Breast epithelium (tissue), 3 donors: ENCODE measurements at regions not wholly inside any gene's neighbourhood (a gene's known extent, or its start where the extent isn't known, plus 50 kb on each side); places are given as distances from the start of the nearest gene placed in this dataset.

ENCODE experiments used
- POLR2A ChIP-seq: fragments of 450-650 bp; IDR thresholded peaks from one replicate; pipeline ENCODE4 v1.6.1; 2016; ENCODE audit warnings: antibody characterized with exemption, mild to moderate bottlenecking, moderate library complexity
- POLR2AphosphoS5 ChIP-seq, 3 donors: sonication (generic); formaldehyde crosslinking; IDR thresholded peaks; one replicate each; pipeline ENCODE4 v1.6.1; 2017; ENCODE audit warnings: antibody characterized with exemption in 3 of 3
- TF ChIP-seq, protein P1 (sequence below), 3 donors: fragments of 450-650 bp; IDR thresholded peaks; one replicate each; pipeline ENCODE4 v1.5.1; 2016 to 2017; ENCODE audit warnings: antibody characterized with exemption in 3 of 3, mild to moderate bottlenecking in 3 of 3, moderate library complexity in 3 of 3

DNA sequence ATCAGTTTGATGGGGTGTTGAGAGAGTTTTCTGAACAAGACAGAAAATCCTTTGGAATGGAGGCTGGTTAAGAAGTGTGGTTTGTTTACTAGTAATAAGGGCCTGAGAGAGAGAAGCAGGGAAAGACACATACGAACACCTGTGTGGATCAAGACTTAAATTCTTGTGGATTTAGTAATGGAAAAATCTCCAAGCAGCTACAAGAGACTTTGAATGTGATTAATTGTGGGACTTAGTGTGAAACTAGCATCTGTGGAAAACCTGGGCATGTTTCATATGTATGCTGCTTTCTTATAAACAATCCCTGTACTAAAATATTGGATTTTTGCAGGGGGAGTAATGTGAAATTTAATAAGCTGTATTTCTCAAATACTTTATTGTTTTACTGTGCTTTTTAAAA, 399.1 kb downstream of the SI start:
- TF ChIP-seq, protein P1, sequence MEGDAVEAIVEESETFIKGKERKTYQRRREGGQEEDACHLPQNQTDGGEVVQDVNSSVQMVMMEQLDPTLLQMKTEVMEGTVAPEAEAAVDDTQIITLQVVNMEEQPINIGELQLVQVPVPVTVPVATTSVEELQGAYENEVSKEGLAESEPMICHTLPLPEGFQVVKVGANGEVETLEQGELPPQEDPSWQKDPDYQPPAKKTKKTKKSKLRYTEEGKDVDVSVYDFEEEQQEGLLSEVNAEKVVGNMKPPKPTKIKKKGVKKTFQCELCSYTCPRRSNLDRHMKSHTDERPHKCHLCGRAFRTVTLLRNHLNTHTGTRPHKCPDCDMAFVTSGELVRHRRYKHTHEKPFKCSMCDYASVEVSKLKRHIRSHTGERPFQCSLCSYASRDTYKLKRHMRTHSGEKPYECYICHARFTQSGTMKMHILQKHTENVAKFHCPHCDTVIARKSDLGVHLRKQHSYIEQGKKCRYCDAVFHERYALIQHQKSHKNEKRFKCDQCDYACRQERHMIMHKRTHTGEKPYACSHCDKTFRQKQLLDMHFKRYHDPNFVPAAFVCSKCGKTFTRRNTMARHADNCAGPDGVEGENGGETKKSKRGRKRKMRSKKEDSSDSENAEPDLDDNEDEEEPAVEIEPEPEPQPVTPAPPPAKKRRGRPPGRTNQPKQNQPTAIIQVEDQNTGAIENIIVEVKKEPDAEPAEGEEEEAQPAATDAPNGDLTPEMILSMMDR (IDR thresholded peaks at IDR 0.05) = no peak
- TF ChIP-seq POLR2A = no peak
- no peak for TF ChIP-seq POLR2AphosphoS5 (IDR thresholded peaks at IDR 0.05)
